ENCODE measurements at regions not wholly inside any gene's neighbourhood (a gene's known extent, or its start where the extent isn't known, plus 50 kb on each side); places are given as distances from the start of the nearest gene placed in this dataset.

DNA sequence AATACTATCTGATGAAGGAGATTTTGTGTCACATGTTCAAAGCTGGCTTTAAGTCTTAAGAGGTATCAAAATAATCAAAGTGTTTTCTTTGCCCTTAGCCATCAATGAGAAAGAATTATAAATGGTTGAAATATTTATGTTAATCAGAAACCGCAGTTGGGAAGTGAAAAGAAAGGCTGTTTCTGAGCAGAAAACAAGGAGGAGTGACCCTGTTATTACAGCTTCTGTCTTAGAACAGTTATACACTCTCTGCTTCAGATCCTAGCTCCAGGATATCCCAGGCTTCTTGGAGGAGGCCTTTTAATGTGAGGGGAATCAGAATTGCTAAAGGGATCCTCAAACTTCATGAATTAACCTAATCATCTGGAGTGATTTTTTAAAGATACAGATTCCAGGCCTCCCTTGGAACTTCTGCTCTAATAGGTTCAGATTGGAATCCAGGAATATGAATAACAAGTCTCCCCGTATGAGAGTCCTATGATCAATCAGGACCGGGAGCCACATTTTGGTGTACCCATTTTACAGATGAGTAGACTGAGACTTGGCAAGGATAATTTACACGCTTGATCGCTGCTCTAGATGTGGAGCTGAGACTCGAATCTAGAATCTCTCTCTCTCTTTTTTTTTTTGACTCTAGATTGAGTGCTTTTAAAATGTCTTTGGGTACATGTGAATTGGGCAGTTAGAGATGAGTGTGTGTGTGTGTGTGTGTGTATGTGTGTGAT, 50.8 kb upstream of the JAG1 start:
- TF ChIP-seq CTCF (IDR thresholded peaks at IDR 0.05; ENCODE audit: control insufficient read depth, extremely low read depth, insufficient read depth): no peak
- no peak for DNase-seq (ENCODE audit: low read depth)
- H3K4me3 ChIP-seq (ENCODE audit: low read depth, low read length): no peak overlapping the region

- DNase-seq (ENCODE audit: low read depth): no peak
- H3K4me3 ChIP-seq (ENCODE audit: low read depth, low read length): no peak overlapping the region
- no peak for TF ChIP-seq CTCF (IDR thresholded peaks at IDR 0.05; ENCODE audit: control insufficient read depth, extremely low read depth, insufficient read depth)
Measured at GRCh38 chr20:10728873-10729670, 55.3 kb upstream of the JAG1 start.

DNA sequence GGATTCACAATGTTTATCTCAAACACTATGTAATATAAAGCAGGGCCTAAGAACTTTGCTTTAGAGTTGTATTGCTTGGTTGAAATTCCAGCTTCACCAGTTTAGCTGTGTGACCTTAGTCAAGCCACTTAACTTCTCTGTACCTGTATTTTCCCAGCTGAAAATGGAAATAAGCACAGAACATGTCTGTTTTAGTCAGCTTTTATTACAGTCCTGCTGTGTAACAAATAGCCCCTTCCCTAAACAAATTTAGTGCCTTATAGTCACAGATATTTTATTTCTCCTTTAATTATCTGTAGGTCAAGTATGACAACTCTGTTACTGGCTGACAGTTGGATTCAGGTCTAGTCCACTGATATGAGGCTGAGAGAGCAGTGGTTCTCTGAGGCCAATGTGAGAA, 56.0 kb upstream of the JAG1 start:
- no peak overlapping the region for H3K4me3 ChIP-seq (ENCODE audit: low read depth, low read length)
- DNase-seq (ENCODE audit: low read depth): no peak
- no peak for TF ChIP-seq CTCF (IDR thresholded peaks at IDR 0.05; ENCODE audit: control insufficient read depth, extremely low read depth, insufficient read depth)

GRCh38 chr20:10730629-10731183, 56.9 kb upstream of the JAG1 start:
- TF ChIP-seq CTCF (IDR thresholded peaks at IDR 0.05; ENCODE audit: control insufficient read depth, extremely low read depth, insufficient read depth): no peak
- DNase-seq (ENCODE audit: low read depth): no peak
- no peak overlapping the region for H3K4me3 ChIP-seq (ENCODE audit: low read depth, low read length)

DNA sequence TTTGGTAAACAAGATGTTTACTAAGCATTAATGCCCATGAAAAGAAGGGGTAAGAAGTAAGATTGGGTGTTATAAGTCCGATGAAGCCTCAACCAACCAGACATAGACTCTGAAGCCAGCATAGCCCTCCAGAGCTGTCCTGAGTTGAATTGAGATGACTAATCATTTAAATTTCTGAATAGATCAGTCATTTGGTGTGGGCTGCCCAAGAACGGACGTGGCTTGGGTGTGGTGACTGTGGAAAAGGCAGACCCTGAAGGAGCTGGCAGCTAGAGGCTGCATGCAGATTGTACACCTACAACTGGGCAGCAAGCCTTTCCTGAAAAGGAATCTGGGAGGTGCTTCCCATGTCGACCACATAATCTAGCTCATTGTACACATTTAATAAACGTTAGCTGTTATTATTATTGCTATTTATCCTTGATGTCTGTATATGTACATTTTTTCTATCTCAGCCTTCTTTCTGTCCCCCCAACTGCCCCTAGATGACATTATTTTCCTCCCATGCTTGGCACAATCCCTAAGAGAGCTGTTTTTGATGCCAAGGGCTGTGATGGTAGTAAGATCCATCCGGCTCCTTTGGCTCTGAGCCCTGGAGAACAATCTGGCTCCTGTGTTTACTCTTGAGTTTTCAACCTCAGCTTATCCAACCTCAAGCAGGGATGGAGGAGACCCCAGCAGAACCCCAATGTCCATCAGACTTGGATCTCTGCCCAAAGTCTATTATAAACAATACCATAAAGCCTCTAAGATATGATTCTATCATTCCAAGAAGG, 57.6 kb upstream of the JAG1 start:
- no peak for TF ChIP-seq CTCF (IDR thresholded peaks at IDR 0.05; ENCODE audit: control insufficient read depth, extremely low read depth, insufficient read depth)
- DNase-seq (ENCODE audit: low read depth): no peak
- H3K4me3 ChIP-seq (ENCODE audit: low read depth, low read length): no peak overlapping the region

- no peak for TF ChIP-seq CTCF (IDR thresholded peaks at IDR 0.05; ENCODE audit: control insufficient read depth, extremely low read depth, insufficient read depth)
- H3K4me3 ChIP-seq (ENCODE audit: low read depth, low read length): no peak overlapping the region
- no peak for DNase-seq (ENCODE audit: low read depth)
Measured at GRCh38 chr20:10733122-10733521, 59.3 kb upstream of the JAG1 start.

Measured in LNCaP clone FGC (cell line).